ENCODE measurements at regions not wholly inside any gene's neighbourhood (a gene's known extent, or its start where the extent isn't known, plus 50 kb on each side); places are given as distances from the start of the nearest gene placed in this dataset.
A peak's percentile ranks its signal among the peaks of the same experiment; 100 is the strongest.

DNA sequence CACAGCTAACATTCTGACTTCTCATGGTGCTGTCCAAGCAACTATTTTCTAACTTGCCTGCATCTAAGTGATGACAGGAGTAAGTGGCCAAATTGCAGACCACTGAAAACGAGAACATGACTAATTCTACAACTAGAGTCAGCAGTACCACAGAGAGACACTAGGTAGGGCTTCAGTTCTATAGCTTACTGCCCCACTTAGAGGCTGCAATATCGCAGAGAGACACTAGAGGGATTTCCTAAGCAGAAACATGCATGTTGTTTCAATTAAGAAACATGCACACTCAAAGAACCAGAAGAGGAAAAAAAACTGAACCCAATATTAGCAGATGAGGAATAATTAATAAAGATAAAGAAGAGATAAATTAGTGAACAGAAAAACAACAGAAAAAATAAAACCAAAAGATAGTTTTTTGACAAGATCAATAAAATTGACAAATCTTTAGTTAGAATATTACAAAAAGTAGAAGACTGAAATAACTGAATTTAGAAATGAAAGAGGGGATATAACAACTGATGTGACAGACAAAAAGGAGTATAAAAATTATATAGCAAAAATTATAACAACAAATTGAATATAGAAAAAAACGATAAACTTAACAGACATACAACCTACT lies 100.8 kb downstream of the SPIN4 start:
- H3K4me3 ChIP-seq, result no peak overlapping the region
- CTCF ChIA-PET (ENCODE audit: low intra/inter-chr PET ratio), result no interaction called here
- no peak overlapping the region for H3K9ac ChIP-seq (ENCODE audit: insufficient read depth in 1 of 2, low read depth in 2 of 2, low read length in 2 of 2)
- 8% methylated on average over 3 of the region's 3 CpGs for WGBS (ENCODE audit: insufficient coverage, low coverage, missing lambda C conversion rate)
- ATAC-seq (peak; percentile 95), FAIRE-seq (peak; percentile 67), DNase-seq (ENCODE audit: extremely low read depth in 1 of 4, low spot score in 3 of 4) (peak; percentile 12 to 73 (median 17))
- no peaks in the 10 kb centered on the region for H3K36me3 ChIP-seq (ENCODE audit: control insufficient read depth, insufficient read depth, low read length)
- no peaks in the 10 kb centered on the region for H3K9me3 ChIP-seq (replicated peaks; ENCODE audit: control insufficient read depth, insufficient read depth, low read depth, low read length)
- no peaks in the 10 kb centered on the region for H3K79me2 ChIP-seq (ENCODE audit: control insufficient read depth, insufficient read depth, low read length)
- H3K27ac ChIP-seq (ENCODE audit: extremely low read depth, low read depth, low read length), result no peak overlapping the region
- no peaks in the 10 kb centered on the region for H4K20me1 ChIP-seq (replicated peaks; ENCODE audit: control insufficient read depth, insufficient read depth, low read length)
- POLR2A ChIA-PET, result no interaction called here
- in situ Hi-C loops (cut with MboI), result no loop called here
- no peaks in the 10 kb centered on the region for H3K27me3 ChIP-seq (ENCODE audit: control insufficient read depth in 2 of 2, insufficient read depth in 2 of 2, low read length in 2 of 2)
- H3K4me1 ChIP-seq (replicated peaks in 1 of 2; ENCODE audit: control insufficient read depth in 2 of 2, insufficient read depth in 2 of 2, low read length in 2 of 2), result no peaks in the 10 kb centered on the region
- H2AFZ ChIP-seq (ENCODE audit: low read depth, low read length), result no peak overlapping the region
- no TSS peak for BruUV-seq (replicated peaks)
- H3K4me2 ChIP-seq (ENCODE audit: insufficient read depth, low read length), result no peak overlapping the region
- intact Hi-C loops (cut with micrococcal nuclease), result no loop called here
- no peaks in the 10 kb centered on the region for H3K9me1 ChIP-seq (ENCODE audit: control insufficient read depth, insufficient read depth, low read length)
- TF ChIP-seq RAD21 (CRISPR knock-in tag; conservative IDR thresholded peaks at IDR 0.05 in 1 of 2, IDR thresholded peaks at IDR 0.05 in 1 of 2) (peak; percentile 72 to 91), POLR3A (IDR thresholded peaks at IDR 0.05; ENCODE audit: borderline replicate concordance, extremely low read depth, insufficient read depth, insufficient read length) (no peak), NR1H2 (CRISPR knock-in tag; IDR thresholded peaks at IDR 0.05) (no peak), NCOA2 (IDR thresholded peaks at IDR 0.05; ENCODE audit: partially characterized antibody in 2 of 2) (no peak), CC2D1A (IDR thresholded peaks at IDR 0.05) (0 out of 2 replicates have a peak, but pooled peaks have one; percentile 13), SMC3 (conservative IDR thresholded peaks at IDR 0.05; ENCODE audit: insufficient read depth, low read depth, low read length) (peak; percentile 53; the same call in 1 of the 2 replicates)
- TF ChIP-seq, protein P1, sequence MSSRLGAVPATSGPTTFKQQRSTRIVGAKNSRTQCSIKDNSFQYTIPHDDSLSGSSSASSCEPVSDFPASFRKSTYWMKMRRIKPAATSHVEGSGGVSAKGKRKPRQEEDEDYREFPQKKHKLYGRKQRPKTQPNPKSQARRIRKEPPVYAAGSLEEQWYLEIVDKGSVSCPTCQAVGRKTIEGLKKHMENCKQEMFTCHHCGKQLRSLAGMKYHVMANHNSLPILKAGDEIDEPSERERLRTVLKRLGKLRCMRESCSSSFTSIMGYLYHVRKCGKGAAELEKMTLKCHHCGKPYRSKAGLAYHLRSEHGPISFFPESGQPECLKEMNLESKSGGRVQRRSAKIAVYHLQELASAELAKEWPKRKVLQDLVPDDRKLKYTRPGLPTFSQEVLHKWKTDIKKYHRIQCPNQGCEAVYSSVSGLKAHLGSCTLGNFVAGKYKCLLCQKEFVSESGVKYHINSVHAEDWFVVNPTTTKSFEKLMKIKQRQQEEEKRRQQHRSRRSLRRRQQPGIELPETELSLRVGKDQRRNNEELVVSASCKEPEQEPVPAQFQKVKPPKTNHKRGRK (tag; IDR thresholded peaks at IDR 0.05), result peak; percentile 83
- TF ChIP-seq, protein P2, sequence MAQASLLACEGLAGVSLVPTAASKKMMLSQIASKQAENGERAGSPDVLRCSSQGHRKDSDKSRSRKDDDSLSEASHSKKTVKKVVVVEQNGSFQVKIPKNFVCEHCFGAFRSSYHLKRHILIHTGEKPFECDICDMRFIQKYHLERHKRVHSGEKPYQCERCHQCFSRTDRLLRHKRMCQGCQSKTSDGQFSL (CRISPR knock-in tag; IDR thresholded peaks at IDR 0.05), result no peak
- TF ChIP-seq, protein P2 (tag; IDR thresholded peaks at IDR 0.05), result no peak
- TF ChIP-seq, protein P3, sequence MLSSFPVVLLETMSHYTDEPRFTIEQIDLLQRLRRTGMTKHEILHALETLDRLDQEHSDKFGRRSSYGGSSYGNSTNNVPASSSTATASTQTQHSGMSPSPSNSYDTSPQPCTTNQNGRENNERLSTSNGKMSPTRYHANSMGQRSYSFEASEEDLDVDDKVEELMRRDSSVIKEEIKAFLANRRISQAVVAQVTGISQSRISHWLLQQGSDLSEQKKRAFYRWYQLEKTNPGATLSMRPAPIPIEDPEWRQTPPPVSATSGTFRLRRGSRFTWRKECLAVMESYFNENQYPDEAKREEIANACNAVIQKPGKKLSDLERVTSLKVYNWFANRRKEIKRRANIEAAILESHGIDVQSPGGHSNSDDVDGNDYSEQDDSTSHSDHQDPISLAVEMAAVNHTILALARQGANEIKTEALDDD (IDR thresholded peaks at IDR 0.05), result no peak

All from K562 (cell line).